NK-92 treated with Interleukin-12 subunit alpha and Interleukin-12 subunit beta, amount 100 ng/mL, for 24 hours (cell line): ENCODE measurements at regions not wholly inside any gene's neighbourhood (a gene's known extent, or its start where the extent isn't known, plus 50 kb on each side); places are given as distances from the start of the nearest gene placed in this dataset.

ENCODE experiments used
- DNase-seq: peaks from one replicate; lab custom pipeline; 2025; lab: John Stamatoyannopoulos, UW

GRCh38 chrX:13266641-13267345 is 53.1 kb downstream of the ATXN3L start:
- no peak for DNase-seq

GRCh38 chrX:13265549-13266132 is 54.2 kb downstream of the ATXN3L start:
- DNase-seq, result no peak

GRCh38 chrX:13265111-13265510 is 54.7 kb downstream of the ATXN3L start:
- DNase-seq, result no peak

- no peak for DNase-seq
Measured at GRCh38 chrX:13263560-13264251, 56.1 kb downstream of the ATXN3L start.

GRCh38 chrX:13261348-13261747 is 58.5 kb downstream of the ATXN3L start:
- no peak for DNase-seq

- DNase-seq, result no peak
Measured at GRCh38 chrX:13260598-13260997, 59.3 kb downstream of the ATXN3L start.

GRCh38 chrX:13258725-13259124 is 61.1 kb downstream of the ATXN3L start:
- DNase-seq, result no peak

- no peak for DNase-seq
Measured at GRCh38 chrX:13258052-13258444, 61.8 kb downstream of the ATXN3L start.

GRCh38 chrX:13257223-13258051 is 62.4 kb downstream of the ATXN3L start:
- DNase-seq, result no peak

GRCh38 chrX:13256603-13257002 is 63.2 kb downstream of the ATXN3L start:
- DNase-seq, result no peak

- no peak for DNase-seq
Measured at GRCh38 chrX:13254870-13255269, 65.0 kb downstream of the ATXN3L start.

GRCh38 chrX:13254076-13254785 is 65.6 kb downstream of the ATXN3L start:
- DNase-seq, result peak; percentile 9

GRCh38 chrX:13253223-13253622 is 66.6 kb downstream of the ATXN3L start:
- DNase-seq, result no peak

- no peak for DNase-seq
Measured at GRCh38 chrX:13252726-13253125, 67.1 kb downstream of the ATXN3L start.

GRCh38 chrX:13250826-13251580 is 68.8 kb downstream of the ATXN3L start:
- no peak for DNase-seq

- no peak for DNase-seq
Measured at GRCh38 chrX:13248867-13249486, 70.9 kb downstream of the ATXN3L start.

GRCh38 chrX:13239272-13239671 is 80.6 kb downstream of the ATXN3L start:
- DNase-seq, result no peak

GRCh38 chrX:13235930-13236329 is 83.9 kb downstream of the ATXN3L start:
- no peak for DNase-seq

- no peak for DNase-seq
Measured at GRCh38 chrX:13232484-13232883, 87.4 kb downstream of the ATXN3L start.

GRCh38 chrX:13226214-13226613 is 93.6 kb downstream of the ATXN3L start:
- DNase-seq, result no peak
